ENCODE measurements at regions not wholly inside any gene's neighbourhood (a gene's known extent, or its start where the extent isn't known, plus 50 kb on each side); places are given as distances from the start of the nearest gene placed in this dataset.

GRCh38 chr10:52627279-52627678, 145.3 kb downstream of the MBL2 start:
- no peak for TF ChIP-seq CTCF (IDR thresholded peaks at IDR 0.05)
- TF ChIP-seq POLR2A (IDR thresholded peaks at IDR 0.05), result no peak
